Fibroblast of peridontal ligament (primary cell): ENCODE measurements at regions not wholly inside any gene's neighbourhood (a gene's known extent, or its start where the extent isn't known, plus 50 kb on each side); places are given as distances from the start of the nearest gene placed in this dataset.
"Not testable (repeated sequence)": the region's sequence is repeated elsewhere in the genome, so short reads cannot be mapped to it uniquely, and the experiment has no call there.

Experiments
- DNase-seq: peaks from one replicate; pipeline ENCODE4 v3.0.0-alpha.2; 2010; ENCODE audit errors: extremely low read depth

- DNase-seq, result not testable (repeated sequence)
Observed at GRCh38 chr1:161454865-161455707, 50.2 kb upstream of the FCGR2A start.

GRCh38 chr1:161453950-161454864 lies 51.0 kb upstream of the FCGR2A start:
- DNase-seq, result not testable (repeated sequence)

DNA sequence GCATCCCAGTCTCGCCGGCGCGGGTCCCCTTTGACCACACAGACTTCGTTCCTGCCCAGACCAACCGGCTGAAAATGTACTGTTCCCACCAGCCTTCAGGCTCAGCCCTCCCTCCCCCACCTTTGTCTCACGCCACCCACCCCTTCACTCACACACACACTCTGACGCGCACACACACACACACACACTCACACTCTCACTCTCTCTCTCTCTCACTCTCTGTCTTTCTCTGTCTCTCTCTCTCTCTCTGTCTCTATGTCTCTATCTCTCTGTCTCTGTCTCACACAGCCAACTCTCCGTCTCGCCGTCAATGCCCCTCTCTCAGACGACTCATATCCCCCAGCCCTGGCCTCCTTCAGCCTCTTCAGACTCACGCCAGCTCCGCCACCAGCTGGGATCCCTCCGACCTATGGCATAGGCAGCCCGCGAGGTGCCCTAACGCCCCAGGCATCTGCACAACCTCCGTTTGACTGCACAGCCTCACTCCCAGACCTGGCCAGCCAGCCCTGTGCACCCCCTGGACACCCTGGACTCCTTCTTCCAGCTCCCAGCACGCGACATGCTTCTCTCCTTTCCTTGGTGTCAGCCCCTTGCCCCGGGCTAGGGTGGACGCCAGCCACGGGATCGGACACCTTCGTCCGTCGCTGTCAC lies 53.4 kb upstream of the FCGR2A start:
- DNase-seq, result not testable (repeated sequence)

DNA sequence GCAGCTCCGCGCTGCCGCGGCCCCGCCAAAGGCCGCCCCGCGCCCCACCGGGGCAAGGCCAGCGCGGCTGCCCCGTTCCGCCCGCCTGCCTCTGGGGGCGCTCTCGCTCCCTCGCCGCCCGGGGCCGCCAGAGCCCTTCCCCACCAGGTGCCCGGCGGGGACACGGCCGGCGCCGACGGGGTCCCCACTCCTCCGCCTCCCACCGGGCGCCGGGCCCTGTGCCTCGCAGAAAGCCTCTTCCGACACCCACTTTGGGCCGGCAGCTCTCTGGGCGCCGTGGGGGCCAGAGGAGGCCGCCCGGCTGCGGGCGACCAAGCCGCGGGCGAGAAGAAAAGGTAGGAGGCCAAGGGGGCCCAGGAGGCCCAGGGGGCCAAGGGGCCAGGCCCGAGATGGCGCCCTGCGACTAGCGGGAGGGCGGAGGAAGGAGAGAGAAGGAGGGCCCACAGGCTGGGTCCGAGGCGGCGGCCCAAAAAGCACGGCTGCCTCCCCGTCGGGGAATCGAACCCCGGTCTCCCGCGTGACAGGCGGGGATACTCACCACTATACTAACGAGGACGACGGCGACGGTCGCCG lies 57.4 kb upstream of the FCGR2A start:
- not testable (repeated sequence) for DNase-seq

DNA sequence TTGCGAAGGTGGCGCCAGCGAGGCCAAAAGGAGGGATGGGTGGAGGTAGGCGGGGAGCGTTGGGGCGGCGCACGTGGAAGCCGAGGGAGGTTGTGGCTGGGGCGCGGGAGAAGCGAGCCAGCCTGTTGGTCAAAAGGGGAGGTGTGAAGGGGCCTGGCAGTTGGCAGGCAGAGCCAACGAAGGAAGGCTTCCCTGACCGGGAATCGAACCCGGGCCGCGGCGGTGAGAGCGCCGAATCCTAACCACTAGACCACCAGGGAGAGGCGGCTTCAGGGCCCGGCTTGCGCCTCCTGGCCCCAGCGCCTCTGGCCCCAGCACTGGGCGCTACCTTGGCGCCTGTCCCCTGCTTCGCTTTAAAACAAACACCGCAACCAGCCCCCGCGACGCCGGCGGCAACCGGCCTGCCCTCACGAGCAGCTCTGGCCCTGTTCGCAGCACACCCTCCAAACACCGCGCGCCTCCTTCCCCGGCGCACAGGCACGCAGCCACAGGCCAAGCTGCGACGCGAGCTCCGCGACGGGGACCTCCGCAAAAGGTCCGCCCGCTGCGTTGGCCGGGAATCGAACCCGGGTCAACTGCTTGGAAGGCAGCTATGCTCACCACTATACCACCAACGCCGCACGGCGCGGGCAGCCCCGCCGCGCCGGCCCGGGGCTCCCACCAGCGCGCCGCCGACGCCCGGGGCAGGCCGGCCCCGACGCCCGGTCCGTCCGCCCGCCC lies 58.1 kb upstream of the FCGR2A start:
- DNase-seq, result not testable (repeated sequence)

DNA sequence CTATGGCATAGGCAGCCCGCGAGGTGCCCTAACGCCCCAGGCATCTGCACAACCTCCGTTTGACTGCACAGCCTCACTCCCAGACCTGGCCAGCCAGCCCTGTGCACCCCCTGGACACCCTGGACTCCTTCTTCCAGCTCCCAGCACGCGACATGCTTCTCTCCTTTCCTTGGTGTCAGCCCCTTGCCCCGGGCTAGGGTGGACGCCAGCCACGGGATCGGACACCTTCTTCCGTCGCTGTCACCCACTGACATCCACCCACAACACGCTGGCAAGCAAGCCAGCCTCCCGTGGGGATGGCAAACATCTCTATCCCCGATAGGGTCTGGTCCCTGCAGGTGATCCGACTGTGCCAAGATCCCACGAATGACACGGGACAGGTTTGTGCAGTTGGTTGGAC lies 60.5 kb upstream of the FCGR2A start:
- DNase-seq, result not testable (repeated sequence)

DNA sequence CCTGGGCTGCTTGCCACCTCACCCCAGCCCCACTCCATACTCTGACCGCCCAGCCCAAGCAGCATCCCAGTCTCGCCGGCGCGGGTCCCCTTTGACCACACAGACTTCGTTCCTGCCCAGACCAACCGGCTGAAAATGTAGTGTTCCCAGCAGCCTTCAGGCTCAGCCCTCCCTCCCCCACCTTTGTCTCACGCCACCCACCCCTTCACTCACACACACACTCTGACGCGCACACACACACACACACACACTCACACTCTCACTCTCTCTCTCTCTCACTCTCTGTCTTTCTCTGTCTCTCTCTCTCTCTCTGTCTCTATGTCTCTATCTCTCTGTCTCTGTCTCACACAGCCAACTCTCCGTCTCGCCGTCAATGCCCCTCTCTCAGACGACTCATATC lies 61.0 kb upstream of the FCGR2A start:
- DNase-seq, result not testable (repeated sequence)

GRCh38 chr1:161440312-161440894 lies 64.9 kb upstream of the FCGR2A start:
- DNase-seq, result peak; percentile 50

DNA sequence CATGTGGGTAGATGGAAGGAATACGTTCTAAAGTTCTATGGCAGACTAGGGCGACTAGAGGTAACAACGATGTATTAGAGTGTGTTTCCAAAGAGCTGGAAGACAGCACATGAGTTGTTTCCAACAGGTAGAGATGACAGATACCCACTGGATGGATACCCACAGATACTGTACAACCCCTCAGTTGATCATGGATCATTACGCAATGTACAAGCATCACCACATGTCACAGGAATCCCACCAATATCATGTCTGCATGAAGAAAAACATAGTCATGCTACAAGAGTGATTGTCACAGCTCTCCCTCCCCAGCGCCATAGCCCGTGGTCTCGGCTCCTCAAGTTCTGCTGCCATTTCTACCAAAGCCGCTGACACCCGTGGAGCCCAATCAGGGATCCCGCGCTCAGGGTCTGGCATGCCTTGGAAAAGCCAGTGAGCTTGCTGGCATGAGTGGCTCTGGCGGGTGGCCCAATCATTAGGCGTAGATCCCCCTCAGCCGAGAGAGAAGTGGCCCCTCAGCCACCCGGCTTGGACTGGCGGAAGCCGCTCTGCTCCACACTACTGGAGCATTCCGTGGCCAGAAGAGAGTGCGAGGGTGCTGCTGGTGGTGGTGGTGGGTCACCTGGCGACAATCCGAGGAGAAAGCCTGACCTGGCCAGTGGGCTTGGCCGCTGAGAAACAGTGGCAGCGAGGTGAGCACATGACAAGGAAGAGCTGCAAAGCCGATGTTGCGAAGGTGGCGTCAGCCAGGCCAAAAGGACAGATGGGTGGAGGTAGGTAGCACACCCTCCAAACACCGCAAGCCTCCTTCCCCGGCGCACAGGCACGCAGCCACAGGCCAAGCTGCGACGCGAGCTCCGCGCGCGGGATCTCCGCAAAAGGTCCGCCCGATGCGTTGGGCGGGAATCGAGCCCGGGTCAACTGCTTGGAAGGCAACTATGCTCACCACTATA lies 65.7 kb upstream of the FCGR2A start:
- DNase-seq, result peak; percentile 33

DNA sequence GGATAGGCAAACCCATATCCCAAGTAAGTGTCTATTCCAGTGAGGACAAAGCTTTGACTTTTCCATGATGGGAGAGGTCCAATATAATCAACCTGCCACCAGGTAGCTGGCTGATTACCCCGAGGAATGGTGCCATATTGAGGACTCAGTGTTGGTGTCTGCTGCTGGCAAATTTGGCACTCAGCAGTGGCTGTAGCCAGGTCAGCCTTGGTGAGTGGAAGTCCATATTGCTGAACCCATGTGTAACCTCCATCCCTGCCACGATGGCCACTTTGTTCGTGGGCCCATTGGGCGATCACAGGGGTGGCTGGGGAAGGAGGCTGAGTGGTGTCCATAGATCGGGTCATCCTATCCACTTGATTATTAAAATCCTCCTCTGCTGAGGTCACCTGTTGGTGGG lies 65.5 kb upstream of the CFAP126 start:
- DNase-seq, result not testable (repeated sequence)

DNA sequence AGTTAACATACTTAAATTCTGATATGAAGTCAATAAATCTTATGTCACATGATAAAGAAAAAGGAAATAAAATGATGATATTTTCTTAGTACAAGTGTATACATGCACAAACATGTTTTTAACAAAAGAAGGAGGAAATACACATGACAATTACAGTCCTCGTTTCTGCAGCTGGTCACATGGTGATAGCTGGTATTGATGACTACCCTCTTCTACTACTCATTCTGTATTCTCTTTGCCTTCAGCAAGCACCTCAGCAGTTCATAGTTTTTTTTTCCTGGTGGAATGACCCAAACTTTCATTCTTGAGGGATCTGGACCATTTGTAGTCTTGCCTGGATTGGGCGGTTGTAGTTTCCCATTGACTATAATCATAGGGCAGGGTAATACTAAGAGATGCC lies 64.4 kb upstream of the CFAP126 start:
- no peak for DNase-seq

DNA sequence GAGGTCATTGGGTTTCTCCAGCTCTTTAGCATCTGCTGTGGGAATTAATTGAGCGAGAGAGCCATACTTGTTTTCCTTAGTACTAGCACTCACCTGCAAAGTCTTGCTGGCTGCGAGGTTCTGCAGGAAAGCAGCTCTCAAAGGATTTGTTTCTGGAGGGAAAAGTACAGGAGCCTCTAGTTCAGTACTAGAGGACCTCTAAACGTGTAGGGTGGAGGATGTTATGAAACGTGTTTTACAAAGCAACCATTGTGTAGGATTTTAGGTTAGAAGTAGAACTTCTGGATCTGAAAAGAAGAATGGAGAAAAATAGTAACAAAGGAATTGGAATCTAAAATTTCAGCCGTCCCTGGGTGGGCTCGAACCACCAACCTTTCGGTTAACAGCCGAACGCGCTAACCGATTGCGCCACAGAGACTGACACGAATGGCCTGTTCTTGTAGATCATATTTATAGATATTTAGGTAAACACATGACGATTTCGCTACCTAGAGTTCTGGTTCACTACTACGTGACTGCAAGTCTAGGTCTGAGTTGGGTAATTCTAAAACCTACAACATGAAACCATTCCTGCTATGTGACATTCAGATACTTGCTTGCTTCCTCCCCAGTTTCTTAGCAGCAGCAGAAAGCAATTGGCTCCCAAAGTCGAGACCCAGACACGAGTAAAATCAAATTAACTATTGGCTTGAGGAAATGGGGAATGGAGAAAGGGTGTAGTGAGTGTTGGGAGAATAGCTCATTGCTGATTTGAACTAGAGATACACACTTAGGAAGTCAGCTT lies 60.2 kb upstream of the CFAP126 start:
- peak; percentile 59 for DNase-seq

DNA sequence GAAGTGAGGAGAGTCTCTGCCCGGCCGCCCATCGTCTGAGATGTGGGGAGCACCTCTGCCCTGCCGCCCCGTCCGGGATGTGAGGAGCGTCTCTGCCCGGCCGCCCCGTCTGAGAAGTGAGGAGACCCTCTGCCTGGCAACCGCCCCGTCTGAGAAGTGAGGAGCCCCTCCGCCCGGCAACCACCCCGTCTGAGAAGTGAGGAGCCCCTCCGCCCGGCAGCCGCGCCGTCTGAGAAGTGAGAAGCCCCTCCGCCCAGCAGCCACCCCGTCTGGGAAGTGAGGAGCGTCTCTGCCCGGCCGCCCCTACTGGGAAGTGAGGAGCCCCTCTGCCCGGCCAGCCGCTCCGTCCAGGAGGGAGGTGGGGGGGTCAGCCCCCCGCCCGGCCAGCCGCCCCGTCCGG lies 55.2 kb upstream of the CFAP126 start:
- not testable (repeated sequence) for DNase-seq

DNA sequence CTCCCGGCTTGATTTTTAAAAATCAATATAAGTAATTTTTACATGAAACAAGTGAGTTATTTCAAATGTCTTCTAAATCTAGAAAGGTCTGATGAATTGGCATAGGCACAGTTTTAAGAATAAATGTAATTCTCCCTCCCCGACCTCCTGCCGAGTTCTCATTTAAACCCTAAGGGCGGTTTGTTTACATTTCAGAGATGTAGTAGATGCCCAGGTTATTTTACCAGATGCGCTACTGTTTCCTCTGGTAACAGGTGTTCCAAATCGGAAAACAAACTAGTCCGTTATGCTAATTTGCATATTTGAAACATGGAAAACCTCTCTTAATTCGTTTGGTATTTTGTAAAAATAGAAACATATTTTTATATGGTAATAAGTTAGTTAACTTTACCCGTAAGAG lies 53.8 kb upstream of the CFAP126 start:
- DNase-seq, result no peak

GRCh38 chr1:161420763-161421455 lies 53.2 kb upstream of the CFAP126 start:
- DNase-seq, result no peak

DNA sequence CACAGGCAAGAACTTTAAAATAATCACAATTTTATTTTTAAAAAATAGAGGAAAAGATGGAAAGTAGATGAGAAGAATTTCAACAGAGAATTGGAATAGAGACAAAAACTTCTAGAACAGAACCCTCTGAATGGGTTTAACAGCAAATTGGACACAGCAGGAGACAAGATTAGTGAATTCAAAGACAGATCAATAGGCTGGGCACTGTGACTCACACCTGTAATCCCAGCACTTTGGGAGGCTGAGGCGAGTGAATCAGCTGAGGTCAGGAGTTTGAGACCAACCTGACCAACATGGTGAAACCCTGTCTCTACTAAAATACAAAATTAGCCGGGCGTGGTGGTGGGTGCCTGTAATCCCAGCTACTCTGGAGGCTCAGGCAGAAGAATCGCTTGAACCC lies 49.9 kb upstream of the CFAP126 start:
- DNase-seq, result not testable (repeated sequence)
